GM18858 (cell line): ENCODE measurements at regions not wholly inside any gene's neighbourhood (a gene's known extent, or its start where the extent isn't known, plus 50 kb on each side); places are given as distances from the start of the nearest gene placed in this dataset.

Source experiments
- ATAC-seq: cut with Tn5 transposase; IDR thresholded peaks from one replicate; pipeline ENCODE4 v1.9.1; 2021; ENCODE audit not compliant: unreplicated experiment

- no peak for ATAC-seq
Measured at GRCh38 chr6:74137911-74138310, 441.9 kb downstream of the CD109 start.

DNA sequence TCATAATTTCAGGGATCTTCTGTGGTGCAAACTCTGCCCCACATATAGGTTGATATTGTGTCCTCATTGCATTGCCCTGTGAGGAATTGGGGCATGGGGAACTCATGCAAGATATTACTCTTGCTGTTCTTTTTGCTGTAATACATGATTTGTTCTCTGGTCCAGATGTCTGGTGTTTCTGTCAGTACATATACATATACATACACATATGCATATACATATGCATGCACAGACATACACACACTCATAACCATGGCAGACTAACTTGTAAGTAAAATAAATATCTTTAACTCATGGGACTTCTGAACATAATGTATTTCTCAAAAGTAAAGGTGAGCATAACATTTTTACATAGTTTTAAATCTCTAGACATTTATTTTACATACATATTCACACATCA, 438.3 kb downstream of the CD109 start:
- ATAC-seq = no peak

DNA sequence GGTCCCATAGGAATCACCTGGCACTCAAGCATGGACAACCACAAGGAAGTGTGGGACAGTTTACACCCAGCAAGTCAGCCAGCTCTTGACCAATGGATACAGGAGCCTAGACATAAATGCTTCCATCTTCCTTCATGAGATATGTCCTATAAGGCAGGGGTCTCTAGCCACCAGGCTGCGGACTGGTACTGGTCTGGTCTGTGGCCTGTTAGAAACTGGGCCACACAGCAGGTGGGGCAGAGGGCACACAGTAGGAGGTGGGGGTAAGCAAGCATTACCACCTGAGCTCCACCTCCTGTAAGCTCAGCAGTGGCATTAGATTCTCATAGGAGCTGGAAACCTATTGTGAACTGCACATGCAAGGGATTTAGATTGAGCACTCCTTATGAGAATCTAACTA, 437.1 kb downstream of the CD109 start:
- ATAC-seq = no peak

- ATAC-seq = no peak
Measured at GRCh38 chr6:74130641-74131040, 434.6 kb downstream of the CD109 start.

DNA sequence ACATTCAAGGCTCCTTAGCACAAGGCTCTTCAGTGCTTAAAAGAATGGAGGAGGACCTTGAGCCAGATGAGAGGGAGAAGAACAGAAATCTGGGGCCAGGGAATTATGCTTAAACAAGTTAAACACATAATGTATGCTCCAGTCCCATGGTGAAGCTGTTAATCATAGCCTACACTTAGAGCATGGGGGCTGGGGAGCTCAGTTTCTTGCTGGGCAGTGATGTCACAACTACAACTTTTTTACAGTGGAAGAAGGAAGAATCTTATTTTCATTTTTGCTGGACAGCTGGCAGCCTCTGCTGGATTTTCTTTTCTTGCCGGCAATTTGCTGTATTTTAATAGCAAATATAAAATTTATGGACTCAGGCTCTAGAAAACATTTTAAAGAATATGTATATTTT, 432.5 kb downstream of the CD109 start:
- no peak for ATAC-seq

DNA sequence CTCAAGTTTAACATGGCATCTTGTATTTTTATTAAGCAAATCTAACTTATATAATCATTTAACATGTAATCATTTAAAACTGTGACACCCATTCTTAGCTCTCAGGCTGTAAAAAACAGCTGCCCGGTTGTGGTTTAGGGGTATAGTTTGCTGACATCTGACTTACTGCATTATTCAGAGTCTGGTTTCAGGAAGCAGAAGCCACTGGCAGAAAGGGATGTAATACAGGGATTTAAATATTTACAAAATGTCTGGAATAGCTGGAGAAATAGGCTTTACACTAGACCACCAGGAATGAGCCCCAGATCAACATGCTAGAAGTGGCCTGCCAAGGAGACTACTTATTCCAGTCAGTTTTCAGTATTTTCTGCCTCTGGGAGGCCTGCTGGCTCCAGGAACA, 421.1 kb downstream of the CD109 start:
- ATAC-seq = no peak

- ATAC-seq = no peak
Measured at GRCh38 chr6:74115674-74116073, 419.7 kb downstream of the CD109 start.

- ATAC-seq = peak; percentile 52
Measured at GRCh38 chr6:74114428-74114827, 418.4 kb downstream of the CD109 start.

- no peak for ATAC-seq
Measured at GRCh38 chr6:74113901-74114300, 417.9 kb downstream of the CD109 start.

- ATAC-seq = no peak
Measured at GRCh38 chr6:74103417-74103816, 407.4 kb downstream of the CD109 start.

- ATAC-seq = no peak
Measured at GRCh38 chr6:74100719-74101287, 404.8 kb downstream of the CD109 start.

DNA sequence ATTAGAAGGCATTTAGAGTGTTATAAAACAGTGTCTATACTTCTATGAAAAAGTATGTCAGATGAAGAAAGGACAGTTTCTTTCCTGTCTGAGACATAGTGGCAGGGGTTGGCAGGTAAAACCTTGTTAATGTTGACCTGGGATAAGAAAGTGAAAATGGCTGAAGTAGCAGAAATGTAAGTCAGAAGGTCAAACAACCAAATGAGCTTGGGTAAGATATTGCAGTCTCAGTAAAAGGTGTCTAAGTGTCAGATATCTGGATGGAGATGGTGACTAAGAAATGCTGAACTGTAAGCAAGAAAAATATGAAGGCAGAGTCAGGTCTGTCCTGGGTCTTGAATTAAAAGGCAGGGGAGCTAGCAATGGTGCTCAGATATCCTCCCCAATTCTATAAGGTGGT, 400.3 kb downstream of the CD109 start:
- no peak for ATAC-seq

DNA sequence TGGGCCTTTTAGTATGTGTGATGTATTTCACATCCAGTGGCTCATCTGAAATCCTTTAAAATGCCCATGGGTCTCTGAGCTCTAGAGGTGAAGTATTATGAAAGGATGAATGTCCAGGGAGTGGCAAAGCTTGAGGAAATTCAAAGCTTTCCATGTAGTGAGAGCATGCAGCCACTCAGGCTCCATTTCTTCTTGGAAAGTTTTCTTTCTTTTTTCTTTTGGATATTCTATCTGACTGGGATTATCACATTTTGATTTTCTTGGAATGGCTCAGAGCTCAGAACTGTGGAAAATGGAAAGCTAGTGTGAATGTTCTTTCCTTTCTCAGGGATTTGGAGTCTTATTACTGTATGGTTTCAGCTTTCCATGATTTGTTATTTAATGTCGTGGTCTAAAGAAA, 397.4 kb downstream of the CD109 start:
- ATAC-seq = no peak

- ATAC-seq = no peak
Measured at GRCh38 chr6:74091794-74092157, 395.8 kb downstream of the CD109 start.

DNA sequence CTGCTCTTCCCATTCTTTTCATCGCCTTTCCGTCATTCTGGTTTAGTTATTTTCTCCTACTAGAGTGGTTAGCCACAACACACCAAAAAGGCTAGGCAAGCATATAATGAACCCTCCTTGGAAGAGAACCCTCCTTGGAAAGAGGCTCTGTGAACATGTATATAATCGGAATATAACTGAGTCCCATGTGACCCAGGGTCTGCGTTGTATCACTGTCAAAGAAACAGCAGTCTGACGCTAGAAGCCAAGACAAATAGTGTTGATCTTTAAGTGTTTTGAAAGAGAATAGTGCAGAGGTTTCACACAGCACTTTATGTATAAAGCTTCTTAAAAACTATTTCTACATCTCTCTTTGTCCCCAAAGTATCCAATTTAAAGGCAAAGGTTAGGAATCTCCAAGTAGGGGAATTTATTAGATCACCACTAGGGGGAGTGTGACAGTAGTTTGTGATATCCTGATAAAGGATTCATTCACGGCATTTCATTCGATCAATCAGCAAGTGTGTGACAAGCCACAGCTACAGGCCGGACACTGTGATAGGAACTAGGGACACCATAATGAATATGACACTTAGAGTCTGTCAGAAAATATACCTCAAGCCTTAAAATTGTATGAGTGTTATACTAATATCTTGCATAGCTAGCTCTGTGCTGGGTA, 395.3 kb downstream of the CD109 start:
- peak; percentile 59 for ATAC-seq

DNA sequence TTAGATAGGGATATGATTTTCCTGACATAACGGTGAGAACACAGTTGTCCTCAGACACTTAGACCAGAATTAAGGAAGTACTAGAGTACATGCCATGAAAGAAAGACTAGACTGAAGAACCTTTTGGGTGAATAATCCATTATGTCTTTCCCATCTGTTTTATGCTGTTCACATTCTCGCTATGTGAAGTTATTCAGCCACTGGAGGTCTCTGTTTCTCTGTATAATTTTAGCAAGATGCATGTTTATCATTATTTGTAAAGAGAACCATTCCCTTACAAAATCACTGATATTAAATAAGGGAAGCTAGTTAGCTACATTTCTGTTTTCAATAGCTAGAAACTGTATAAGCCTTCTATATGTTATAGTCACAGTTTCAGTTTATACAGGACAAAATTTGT, 391.9 kb downstream of the CD109 start:
- ATAC-seq = no peak

GRCh38 chr6:74075896-74076295, 379.9 kb downstream of the CD109 start:
- no peak for ATAC-seq

DNA sequence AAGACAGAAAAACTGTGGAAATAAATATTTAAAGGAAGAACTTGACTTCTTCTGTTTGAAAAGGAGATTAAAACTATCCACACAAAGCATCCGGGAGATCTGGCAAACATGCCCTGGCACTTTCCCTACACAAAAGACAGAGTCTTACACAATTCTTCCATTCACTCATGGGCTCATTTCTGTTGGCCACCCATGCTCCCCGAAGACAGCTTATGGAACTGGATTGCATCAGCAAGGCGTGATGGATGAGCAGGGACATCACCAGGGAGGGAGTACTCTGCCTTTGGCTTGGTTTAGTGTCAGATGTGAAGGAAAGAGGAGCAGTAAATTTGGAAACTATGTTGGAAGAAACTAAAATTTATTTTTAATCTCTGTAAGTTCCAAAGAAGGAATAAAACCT, 379.3 kb downstream of the CD109 start:
- no peak for ATAC-seq

DNA sequence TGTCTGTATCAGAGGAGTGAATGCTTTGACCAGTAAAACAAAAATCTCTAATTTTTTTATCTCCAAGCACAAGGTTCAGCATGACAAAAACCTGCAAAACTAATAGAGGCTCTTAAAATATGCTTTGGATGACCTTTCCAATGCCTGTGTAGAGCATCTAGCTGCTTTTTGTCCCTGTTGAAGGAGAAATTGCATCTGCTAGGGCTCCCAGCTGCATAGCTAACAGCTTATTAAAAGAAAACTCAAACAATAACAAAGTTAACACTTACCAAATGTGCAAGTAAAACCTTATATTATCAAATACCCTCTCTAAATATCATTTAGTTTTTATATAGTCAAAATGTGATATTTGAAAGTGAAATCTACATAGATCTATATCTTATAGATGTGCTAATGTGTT, 378.6 kb downstream of the CD109 start:
- ATAC-seq = no peak

DNA sequence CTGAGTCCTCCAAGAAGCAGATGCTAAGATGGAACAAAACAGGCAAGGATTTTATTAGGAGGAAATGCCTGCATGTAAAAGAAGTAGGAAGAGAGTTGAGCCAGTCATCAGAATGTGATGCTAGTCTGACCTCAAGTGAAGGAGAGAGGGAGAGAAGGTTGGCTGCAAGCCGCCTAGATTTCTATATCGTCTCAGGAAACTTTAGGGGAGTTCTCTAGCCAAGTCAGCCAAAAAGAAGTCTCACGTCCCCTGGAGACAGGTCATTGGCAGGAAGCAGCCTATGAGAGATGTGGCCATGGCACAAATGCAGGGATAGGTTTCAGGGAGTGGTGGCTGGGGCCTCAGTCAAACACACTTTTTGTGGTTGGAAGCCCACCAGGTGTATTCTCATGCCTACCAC, 378.0 kb downstream of the CD109 start:
- no peak for ATAC-seq

- no peak for ATAC-seq
Measured at GRCh38 chr6:74073429-74073828, 377.4 kb downstream of the CD109 start.

GRCh38 chr6:74071214-74071613, 375.2 kb downstream of the CD109 start:
- ATAC-seq = no peak

DNA sequence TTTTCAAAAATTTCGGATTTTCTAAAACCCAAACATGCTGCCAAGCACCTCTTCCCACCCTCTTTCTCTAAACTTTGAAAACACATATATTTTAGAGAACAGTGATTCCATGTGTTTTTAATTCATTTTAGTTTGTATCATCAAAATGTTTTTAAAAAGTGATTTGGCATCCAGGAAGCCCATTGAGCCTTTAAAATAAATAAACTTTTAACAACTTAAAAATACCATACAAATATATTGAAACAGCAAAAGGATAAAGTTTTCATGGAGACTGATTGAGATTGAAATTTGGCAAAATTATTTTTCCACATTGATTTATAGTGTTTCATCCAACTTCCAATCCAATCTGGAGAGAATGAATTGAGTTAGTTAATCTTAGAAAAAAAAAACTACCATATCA, 374.7 kb downstream of the CD109 start:
- no peak for ATAC-seq
